ENCODE measurements at regions not wholly inside any gene's neighbourhood (a gene's known extent, or its start where the extent isn't known, plus 50 kb on each side); places are given as distances from the start of the nearest gene placed in this dataset.

DNA sequence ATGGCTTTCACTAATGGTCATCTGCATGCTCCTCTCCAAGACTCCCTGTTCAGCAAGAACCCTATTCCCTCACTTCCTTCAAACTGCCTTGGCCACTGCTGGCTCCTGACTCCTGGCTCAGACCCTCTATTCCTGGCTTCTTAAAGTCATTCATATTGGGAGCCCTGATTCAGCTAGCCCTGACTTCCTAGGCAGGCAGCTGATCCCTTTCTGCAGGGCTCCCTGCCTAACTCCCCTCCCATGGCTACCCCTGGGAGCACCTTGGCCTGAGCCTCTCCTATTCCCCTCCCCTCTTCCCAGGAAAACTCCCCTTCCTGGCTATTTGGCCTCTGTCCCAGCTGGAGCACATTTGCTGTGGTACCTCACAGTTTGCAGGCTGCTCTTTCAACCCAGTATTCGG is 154.9 kb upstream of the PJA1 start:
- Mint-ChIP-seq H3K36me3 (no peaks in the 10 kb centered on the region), H3K4me1 (no peaks in the 10 kb centered on the region), H3K27ac (no peak overlapping the region), H3K9me3 (no peaks in the 10 kb centered on the region), H3K4me3 (no peak overlapping the region), H3K27me3 (no peaks in the 10 kb centered on the region)
- no peak for DNase-seq

- H3K4me3 Mint-ChIP-seq: no peak overlapping the region
These were observed 154.1 kb upstream of the PJA1 start for GRCh38 chrX:69319376-69319775.

GRCh38 chrX:69318651-69319340 is 153.5 kb upstream of the PJA1 start:
- H3K27me3 Mint-ChIP-seq: no peaks in the 10 kb centered on the region
- no peaks in the 10 kb centered on the region for H3K4me1 Mint-ChIP-seq
- no peaks in the 10 kb centered on the region for H3K9me3 Mint-ChIP-seq

More at GRCh38 chrX:69319376-69319775, 154.1 kb upstream of the PJA1 start:
- no peaks in the 10 kb centered on the region for H3K9me3 Mint-ChIP-seq
- no peaks in the 10 kb centered on the region for H3K4me1 Mint-ChIP-seq
- H3K36me3 Mint-ChIP-seq: no peaks in the 10 kb centered on the region
- no peak overlapping the region for H3K27ac Mint-ChIP-seq
- no peaks in the 10 kb centered on the region for H3K27me3 Mint-ChIP-seq
- no peak for DNase-seq

GRCh38 chrX:69317721-69318120 is 152.5 kb upstream of the PJA1 start:
- no peak overlapping the region for H3K4me3 Mint-ChIP-seq
- H3K36me3 Mint-ChIP-seq: no peaks in the 10 kb centered on the region
- no peaks in the 10 kb centered on the region for H3K27me3 Mint-ChIP-seq

More at GRCh38 chrX:69318651-69319340, 153.5 kb upstream of the PJA1 start:
- Mint-ChIP-seq H3K27ac (no peak overlapping the region), H3K36me3 (no peaks in the 10 kb centered on the region), H3K4me3 (no peak overlapping the region)
- no peak for DNase-seq

DNA sequence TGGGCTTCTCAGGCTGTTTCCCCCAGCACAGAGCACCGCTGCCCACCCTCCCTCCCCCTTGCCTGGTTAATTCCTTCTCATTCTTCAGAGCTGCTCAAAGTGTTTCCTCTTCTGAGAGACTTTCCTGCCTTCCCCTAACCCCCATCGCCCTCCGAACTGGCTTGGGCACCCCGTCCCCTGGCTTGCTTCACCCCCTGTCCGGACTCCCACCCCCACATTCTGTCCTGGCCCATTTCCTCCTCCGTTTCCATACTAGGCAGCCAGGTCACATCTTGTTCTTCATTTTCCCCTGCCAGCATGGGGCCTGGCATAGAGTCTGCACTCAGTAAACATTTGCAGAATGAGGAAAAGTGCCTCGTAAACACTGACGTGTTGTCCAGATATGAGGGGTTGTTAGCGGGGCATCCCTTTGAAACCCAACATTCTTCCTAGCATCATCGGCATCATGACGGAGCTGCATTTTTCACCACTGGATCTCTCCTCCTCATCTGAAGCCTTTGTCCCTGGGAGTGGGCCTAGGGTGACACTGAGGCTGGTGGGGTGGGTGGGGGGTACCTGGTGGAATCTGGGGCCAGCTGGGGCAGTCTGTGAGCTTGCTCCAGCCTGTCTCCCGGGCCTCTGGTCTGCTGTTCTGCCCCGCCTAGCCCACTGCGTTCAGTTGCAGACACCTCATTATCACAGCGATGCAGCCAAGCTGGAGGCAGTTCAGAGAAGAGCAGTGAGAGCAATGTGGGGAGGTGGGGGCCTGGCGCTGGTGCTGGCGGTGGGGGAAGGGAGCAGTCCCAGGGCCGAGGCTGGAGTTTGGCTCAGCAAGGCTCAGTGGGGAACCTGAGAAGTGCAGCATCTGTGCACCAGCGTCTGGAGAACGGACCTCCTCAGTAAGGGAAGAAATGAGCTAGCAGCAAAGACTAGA is 149.4 kb upstream of the PJA1 start:
- H3K4me3 Mint-ChIP-seq: no peak overlapping the region
- no peak for DNase-seq
- no peaks in the 10 kb centered on the region for H3K27me3 Mint-ChIP-seq
- H3K9me3 Mint-ChIP-seq: no peaks in the 10 kb centered on the region
- H3K4me1 Mint-ChIP-seq: no peaks in the 10 kb centered on the region
- H3K36me3 Mint-ChIP-seq: no peaks in the 10 kb centered on the region
- H3K27ac Mint-ChIP-seq: no peak overlapping the region

More at GRCh38 chrX:69317721-69318120, 152.5 kb upstream of the PJA1 start:
- Mint-ChIP-seq H3K9me3 (no peaks in the 10 kb centered on the region), H3K27ac (no peak overlapping the region), H3K4me1 (no peaks in the 10 kb centered on the region)
- DNase-seq: no peak

- no peak for DNase-seq
- no peaks in the 10 kb centered on the region for H3K27me3 Mint-ChIP-seq
- H3K4me3 Mint-ChIP-seq: no peak overlapping the region
- no peak overlapping the region for H3K27ac Mint-ChIP-seq
- H3K36me3 Mint-ChIP-seq: no peaks in the 10 kb centered on the region
- no peaks in the 10 kb centered on the region for H3K4me1 Mint-ChIP-seq
- H3K9me3 Mint-ChIP-seq: no peaks in the 10 kb centered on the region
These were observed 148.5 kb upstream of the PJA1 start for GRCh38 chrX:69313617-69314290.

DNA sequence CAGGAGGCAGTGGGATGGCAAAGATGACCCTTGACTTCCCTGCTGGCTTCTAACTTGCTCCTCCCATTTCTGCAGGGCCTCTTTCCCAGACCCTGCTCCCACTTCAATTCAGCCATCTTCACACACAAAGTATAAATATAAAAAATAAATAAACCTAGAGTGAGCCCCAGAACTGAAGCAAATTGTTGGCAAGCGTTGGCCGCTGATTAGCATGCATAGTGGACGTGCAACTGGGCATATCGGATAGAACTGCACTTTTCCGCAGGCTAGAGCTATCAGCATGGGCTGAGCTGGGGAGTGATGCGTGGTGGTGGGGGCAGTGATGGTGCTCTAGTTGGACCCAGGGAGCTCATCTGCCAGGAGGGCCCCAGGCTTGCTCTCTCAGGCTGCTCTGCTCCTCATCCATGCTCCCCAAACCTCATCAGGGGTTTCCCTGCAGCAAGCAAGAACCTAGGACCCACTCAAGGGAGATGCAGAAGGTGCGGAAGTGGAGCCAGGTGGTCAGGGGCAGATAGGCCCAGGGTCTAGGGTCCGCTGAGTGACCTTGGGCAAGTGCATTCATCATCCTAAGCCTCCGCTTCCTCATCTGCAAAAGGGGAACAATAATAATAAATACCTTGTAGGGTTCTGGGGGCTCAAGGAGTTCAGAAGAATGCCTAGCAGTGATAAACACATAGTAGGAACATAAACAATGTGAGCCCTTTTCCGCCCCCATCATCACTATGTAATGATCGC is 146.8 kb upstream of the PJA1 start:
- Mint-ChIP-seq H3K27me3 (no peaks in the 10 kb centered on the region), H3K36me3 (no peaks in the 10 kb centered on the region), H3K9me3 (no peaks in the 10 kb centered on the region), H3K4me3 (no peak overlapping the region), H3K27ac (no peak overlapping the region), H3K4me1 (no peaks in the 10 kb centered on the region)
- no peak for DNase-seq

DNA sequence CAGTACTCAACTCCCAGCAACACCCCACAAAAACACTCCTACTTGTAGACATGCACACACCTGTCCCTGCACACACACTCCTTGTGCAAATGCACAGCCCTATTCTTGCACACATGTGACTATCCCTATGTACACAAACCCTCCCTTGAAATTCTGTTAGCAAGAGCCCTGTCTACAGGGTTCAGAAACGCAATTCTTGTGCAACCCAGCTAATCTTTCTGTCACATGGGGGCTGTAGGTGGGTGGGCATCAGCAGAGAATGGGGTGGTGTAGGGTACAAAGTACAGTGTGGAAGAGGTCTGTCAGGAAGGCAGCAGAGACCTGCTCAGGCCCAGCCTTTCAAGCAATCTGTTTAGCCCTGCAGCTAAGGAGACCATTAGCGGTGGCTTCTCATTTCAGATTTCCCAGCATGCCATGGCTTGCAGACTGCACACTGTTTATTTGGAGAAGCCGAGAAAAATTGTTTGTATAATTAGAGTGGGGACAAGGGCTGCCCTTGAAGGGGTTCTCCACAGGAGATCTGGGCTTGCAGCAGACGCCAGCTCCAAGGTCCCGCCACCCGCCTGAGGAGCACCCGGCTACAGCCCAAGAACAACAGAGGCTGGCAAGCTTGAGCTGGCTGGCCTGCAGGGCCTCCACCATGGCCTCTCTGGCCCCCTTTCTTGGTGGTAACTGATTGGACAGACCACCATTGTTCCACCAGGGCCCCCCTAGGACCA is 144.0 kb upstream of the PJA1 start:
- no peaks in the 10 kb centered on the region for H3K4me1 Mint-ChIP-seq
- DNase-seq: no peak
- H3K27me3 Mint-ChIP-seq: peaks cover 17% of the 10 kb centered on the region
- H3K27ac Mint-ChIP-seq: no peak overlapping the region
- no peaks in the 10 kb centered on the region for H3K36me3 Mint-ChIP-seq
- H3K9me3 Mint-ChIP-seq: no peaks in the 10 kb centered on the region
- H3K4me3 Mint-ChIP-seq: no peak overlapping the region

- Mint-ChIP-seq H3K4me1 (no peaks in the 10 kb centered on the region), H3K27ac (no peak overlapping the region), H3K27me3 (peaks cover 17% of the 10 kb centered on the region), H3K9me3 (no peaks in the 10 kb centered on the region), H3K36me3 (no peaks in the 10 kb centered on the region), H3K4me3 (no peak overlapping the region)
- DNase-seq: no peak
These were observed 142.5 kb upstream of the PJA1 start for GRCh38 chrX:69307756-69308155.

GRCh38 chrX:69307029-69307428 is 141.8 kb upstream of the PJA1 start:
- no peak for DNase-seq
- Mint-ChIP-seq H3K36me3 (no peaks in the 10 kb centered on the region), H3K4me1 (no peaks in the 10 kb centered on the region), H3K27me3 (peaks cover 19% of the 10 kb centered on the region), H3K27ac (no peak overlapping the region), H3K4me3 (no peak overlapping the region), H3K9me3 (no peaks in the 10 kb centered on the region)

GRCh38 chrX:69306063-69306404 is 140.8 kb upstream of the PJA1 start:
- H3K9me3 Mint-ChIP-seq: no peaks in the 10 kb centered on the region
- no peak for DNase-seq
- no peaks in the 10 kb centered on the region for H3K36me3 Mint-ChIP-seq
- peaks cover 19% of the 10 kb centered on the region for H3K27me3 Mint-ChIP-seq
- no peak overlapping the region for H3K27ac Mint-ChIP-seq
- H3K4me1 Mint-ChIP-seq: no peaks in the 10 kb centered on the region
- H3K4me3 Mint-ChIP-seq: no peak overlapping the region

DNA sequence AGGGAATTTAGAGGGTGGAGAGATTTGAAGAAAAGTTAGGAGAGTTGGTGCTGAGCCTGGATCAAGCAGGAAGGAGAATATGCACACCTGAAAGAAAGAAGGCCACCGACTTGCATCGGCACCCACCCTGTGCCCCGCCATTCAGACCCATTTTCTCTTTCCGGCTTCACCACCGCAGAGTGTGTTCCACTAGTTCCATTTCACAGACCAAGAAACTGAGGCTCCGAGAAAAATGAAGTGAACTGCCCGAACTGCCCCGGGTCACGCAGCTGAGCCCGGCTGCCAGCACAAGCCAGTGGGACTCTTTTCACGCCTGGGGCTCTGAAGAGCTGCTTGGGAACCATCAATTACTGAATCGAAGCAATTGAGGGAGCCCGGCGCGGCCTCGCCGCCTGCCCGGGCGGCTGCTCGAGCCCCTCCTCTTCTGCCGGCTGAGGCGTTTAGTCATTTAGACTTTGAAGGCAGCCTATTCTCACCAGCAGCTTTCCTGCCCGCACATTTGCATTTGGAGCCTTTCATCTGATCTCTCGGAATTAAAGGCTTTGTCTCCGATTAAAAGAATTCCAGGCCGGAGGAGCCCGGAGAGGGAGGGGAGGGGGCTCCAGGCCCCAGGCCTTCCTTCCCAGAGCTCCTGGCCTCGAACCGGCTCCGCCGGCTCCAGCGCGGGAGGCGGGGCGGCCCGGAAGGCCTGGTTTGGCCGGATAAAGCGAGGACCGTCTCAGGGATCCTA is 140.2 kb upstream of the PJA1 start:
- Mint-ChIP-seq H3K36me3 (no peaks in the 10 kb centered on the region), H3K4me3 (no peak overlapping the region), H3K4me1 (no peaks in the 10 kb centered on the region), H3K27me3 (peaks cover 19% of the 10 kb centered on the region), H3K9me3 (no peaks in the 10 kb centered on the region), H3K27ac (no peak overlapping the region)
- DNase-seq: no peak

DNA sequence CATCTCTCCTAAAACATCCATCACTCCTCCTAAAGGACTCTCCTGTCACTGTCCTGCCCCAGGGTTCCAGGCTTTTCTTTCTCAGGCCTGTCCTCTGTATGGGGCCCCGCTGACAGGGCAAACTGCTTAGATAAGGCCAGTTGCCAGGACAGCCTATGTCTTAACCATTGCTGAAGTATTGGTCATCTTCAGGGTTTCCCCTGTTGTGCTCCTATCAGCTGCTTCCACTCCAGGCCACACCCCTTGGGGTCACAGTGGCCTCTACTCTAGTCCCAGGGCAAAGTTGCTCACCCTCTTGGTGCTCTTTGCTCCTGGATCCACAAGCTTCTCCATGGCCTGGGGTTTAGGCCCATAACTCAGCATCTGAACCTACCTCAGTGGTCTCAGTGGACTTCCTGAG is 138.0 kb upstream of the PJA1 start:
- Mint-ChIP-seq H3K4me3 (no peak overlapping the region), H3K27me3 (peaks cover 22% of the 10 kb centered on the region), H3K27ac (no peak overlapping the region), H3K36me3 (no peaks in the 10 kb centered on the region), H3K9me3 (no peaks in the 10 kb centered on the region), H3K4me1 (no peaks in the 10 kb centered on the region)
- DNase-seq: no peak

All from activated naive CD8-positive, alpha-beta T cell treated with anti-CD3 and anti-CD28 coated beads for 36 hours (primary cell).